Epithelial cell of esophagus (primary cell): ENCODE measurements at regions not wholly inside any gene's neighbourhood (a gene's known extent, or its start where the extent isn't known, plus 50 kb on each side); places are given as distances from the start of the nearest gene placed in this dataset.

Experiments used
- DNase-seq: peaks from one replicate; pipeline ENCODE4 v3.0.0; 2010; ENCODE audit warnings: low read depth
- H3K4me3 ChIP-seq: 2 replicates; pipeline ENCODE4 v1.5.1; 2011; ENCODE audit warnings: mild to moderate bottlenecking, low read length, control low read depth
- CTCF ChIP-seq: IDR thresholded peaks from 2 replicates; pipeline ENCODE4 v1.5.1; 2011; ENCODE audit warnings: low read depth, mild to moderate bottlenecking, low read length, control low read depth, inconsistent platforms; ENCODE audit not compliant: insufficient read depth; ENCODE audit errors: missing control alignments

GRCh38 chr11:45546366-45546765 lies 119.1 kb downstream of the CHST1 start:
- H3K4me3 ChIP-seq: no peak overlapping the region
- TF ChIP-seq CTCF: no peak
- DNase-seq: no peak

GRCh38 chr11:45544826-45545225 lies 120.6 kb downstream of the CHST1 start:
- TF ChIP-seq CTCF: no peak
- no peak overlapping the region for H3K4me3 ChIP-seq
- DNase-seq: no peak

DNA sequence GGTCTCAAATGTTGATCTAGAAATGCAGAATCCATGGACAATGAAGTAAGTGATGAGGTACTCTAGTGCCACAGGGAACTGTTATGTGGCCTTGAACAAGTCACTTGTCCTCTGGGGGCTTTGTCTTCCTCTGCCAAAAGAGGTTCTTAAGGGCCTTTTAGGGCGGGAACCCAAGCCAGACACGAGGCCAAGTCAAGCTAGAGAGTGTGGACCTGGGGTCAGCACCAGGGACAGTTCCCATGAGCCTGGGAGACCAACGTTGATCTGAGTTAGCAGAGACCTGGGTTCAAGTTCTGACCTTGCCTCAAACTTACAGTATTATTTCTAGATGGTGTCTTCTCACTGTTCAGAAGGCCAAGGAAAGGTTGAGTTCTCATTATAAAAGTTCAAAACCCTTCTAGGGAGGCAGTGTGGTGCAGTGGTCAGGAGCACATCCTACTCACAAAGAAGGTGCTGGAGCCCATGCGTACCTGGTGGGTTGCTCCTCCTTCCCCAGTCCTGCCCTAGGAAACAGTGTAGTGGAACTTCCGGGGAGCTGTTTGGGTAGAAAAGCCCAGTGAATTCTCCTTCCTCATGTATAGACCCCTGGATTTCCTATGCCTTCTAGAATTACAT lies 121.5 kb downstream of the CHST1 start:
- no peak for TF ChIP-seq CTCF
- DNase-seq: peak; percentile 9
- H3K4me3 ChIP-seq: no peak overlapping the region

GRCh38 chr11:45543081-45543480 lies 122.3 kb downstream of the CHST1 start:
- no peak overlapping the region for H3K4me3 ChIP-seq
- TF ChIP-seq CTCF: no peak
- DNase-seq: no peak

DNA sequence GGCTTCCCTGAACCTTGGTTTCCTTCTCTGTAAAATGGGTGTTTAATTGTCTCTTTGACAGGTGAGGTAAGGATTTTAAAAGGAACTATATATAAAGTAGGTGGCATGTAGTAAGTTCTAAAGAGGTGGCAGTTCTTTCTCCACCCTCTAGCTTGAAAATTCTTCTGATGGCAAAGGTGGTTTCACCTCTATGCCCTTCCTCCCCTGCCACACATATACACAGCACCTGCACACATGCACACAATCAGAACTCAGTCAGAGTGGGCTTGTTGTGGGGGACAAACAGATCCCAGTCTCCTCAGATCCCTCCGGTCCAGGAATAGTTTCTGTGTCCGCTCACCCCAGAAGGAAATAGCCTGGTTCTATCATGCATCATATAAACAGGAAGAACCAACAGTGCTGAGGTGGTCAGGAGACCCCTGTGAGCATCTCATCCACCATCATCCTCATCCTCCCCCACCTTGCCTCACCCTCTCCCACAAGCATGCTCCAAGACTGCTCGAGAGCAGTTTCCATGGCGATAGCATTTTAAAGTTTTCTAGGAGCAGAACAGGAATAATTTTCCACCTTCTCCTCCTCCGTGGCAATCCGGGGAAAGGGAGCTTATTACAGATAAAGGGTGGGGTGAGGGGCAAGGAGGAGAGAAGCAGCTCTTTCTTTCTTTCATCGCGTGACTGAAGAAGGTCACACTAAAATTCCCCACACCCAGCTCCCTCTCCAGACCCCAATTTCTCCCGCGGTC lies 123.6 kb downstream of the CHST1 start:
- TF ChIP-seq CTCF: no peak
- H3K4me3 ChIP-seq: no peak overlapping the region
- DNase-seq: no peak

- DNase-seq: no peak
- no peak overlapping the region for H3K4me3 ChIP-seq
- no peak for TF ChIP-seq CTCF
These were observed 126.5 kb downstream of the CHST1 start for GRCh38 chr11:45538939-45539338.

GRCh38 chr11:45538363-45538762 lies 127.1 kb downstream of the CHST1 start:
- DNase-seq: no peak
- H3K4me3 ChIP-seq: no peak overlapping the region
- no peak for TF ChIP-seq CTCF
